ENCODE measurements at regions not wholly inside any gene's neighbourhood (a gene's known extent, or its start where the extent isn't known, plus 50 kb on each side); places are given as distances from the start of the nearest gene placed in this dataset.

DNA sequence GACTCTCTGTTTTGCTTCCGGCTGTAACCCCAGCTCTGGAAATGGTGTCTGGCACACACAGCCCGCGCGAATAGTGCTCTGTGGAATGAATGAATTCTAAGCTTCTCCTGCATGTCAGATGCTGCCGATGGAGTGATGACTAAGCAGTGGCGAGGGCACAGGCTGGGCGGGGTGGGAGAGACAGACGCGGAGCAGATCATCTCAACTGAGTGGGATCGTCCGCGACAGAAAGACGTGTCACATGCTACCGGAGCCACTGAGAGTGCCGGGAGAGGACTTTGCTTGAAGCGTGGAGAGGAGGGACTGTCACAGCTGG is 334.5 kb downstream of the CTTN start:
- Histone ChIP-seq H3K4me2 (ENCODE audit: insufficient read depth, insufficient read length, low read length) (no peak overlapping the region), H2BK20ac (ENCODE audit: low read depth, low read length, poor library complexity, severe bottlenecking) (no peak overlapping the region), H2BK15ac (ENCODE audit: low read depth, low read length) (no peak overlapping the region), H4K8ac (replicated peaks; ENCODE audit: insufficient read length, low read depth, low read length) (no peak overlapping the region), H2AFZ (ENCODE audit: low read length) (no peak overlapping the region), H3K14ac (ENCODE audit: insufficient read depth, low read length) (no peak overlapping the region), H3T11ph (ENCODE audit: low read length) (no peak overlapping the region), H3K27ac (ENCODE audit: insufficient read length, low read depth, low read length) (no peak overlapping the region), H3K56ac (ENCODE audit: insufficient read length, low read depth, low read length) (no peak overlapping the region), H3K4me1 (ENCODE audit: insufficient read depth, low read length) (no peaks in the 10 kb centered on the region), H4K20me1 (ENCODE audit: control insufficient read depth, insufficient read depth, insufficient read length) (no peaks in the 10 kb centered on the region), H2BK120ac (ENCODE audit: low read depth, low read length, poor library complexity, severe bottlenecking) (no peak overlapping the region), H3K27me3 (ENCODE audit: insufficient read depth, low read length) (no peaks in the 10 kb centered on the region), H2BK5ac (ENCODE audit: insufficient read length, low read length) (no peak overlapping the region), H2AK5ac (ENCODE audit: insufficient read length, low read length) (no peak overlapping the region), H2BK12ac (ENCODE audit: insufficient read length, low read depth, low read length) (no peak overlapping the region), H3K79me2 (ENCODE audit: insufficient read depth, low read length) (no peaks in the 10 kb centered on the region), H3K9ac (ENCODE audit: extremely low read depth, insufficient read length, low read length) (no peak overlapping the region), H4K91ac (ENCODE audit: insufficient read length, low read depth, low read length) (no peak overlapping the region), H3K23ac (ENCODE audit: insufficient read length, low read depth, low read length) (no peak overlapping the region), H3K18ac (ENCODE audit: insufficient read length, low read depth, low read length) (no peak overlapping the region), H3K4ac (ENCODE audit: low read depth, low read length) (no peak overlapping the region), H3K23me2 (ENCODE audit: insufficient read length, low read depth, low read length, poor library complexity, severe bottlenecking) (no peaks in the 10 kb centered on the region), H4K5ac (ENCODE audit: insufficient read length, low read depth, low read length) (no peak overlapping the region), H3K9me3 (ENCODE audit: control insufficient read depth, low read depth, low read length) (no peaks in the 10 kb centered on the region), H3K79me1 (ENCODE audit: insufficient read depth, low read depth, low read length, poor library complexity, severe bottlenecking) (no peaks in the 10 kb centered on the region)
- TF ChIP-seq, protein P1, sequence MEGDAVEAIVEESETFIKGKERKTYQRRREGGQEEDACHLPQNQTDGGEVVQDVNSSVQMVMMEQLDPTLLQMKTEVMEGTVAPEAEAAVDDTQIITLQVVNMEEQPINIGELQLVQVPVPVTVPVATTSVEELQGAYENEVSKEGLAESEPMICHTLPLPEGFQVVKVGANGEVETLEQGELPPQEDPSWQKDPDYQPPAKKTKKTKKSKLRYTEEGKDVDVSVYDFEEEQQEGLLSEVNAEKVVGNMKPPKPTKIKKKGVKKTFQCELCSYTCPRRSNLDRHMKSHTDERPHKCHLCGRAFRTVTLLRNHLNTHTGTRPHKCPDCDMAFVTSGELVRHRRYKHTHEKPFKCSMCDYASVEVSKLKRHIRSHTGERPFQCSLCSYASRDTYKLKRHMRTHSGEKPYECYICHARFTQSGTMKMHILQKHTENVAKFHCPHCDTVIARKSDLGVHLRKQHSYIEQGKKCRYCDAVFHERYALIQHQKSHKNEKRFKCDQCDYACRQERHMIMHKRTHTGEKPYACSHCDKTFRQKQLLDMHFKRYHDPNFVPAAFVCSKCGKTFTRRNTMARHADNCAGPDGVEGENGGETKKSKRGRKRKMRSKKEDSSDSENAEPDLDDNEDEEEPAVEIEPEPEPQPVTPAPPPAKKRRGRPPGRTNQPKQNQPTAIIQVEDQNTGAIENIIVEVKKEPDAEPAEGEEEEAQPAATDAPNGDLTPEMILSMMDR (conservative IDR thresholded peaks at IDR 0.05) = no peak
- H3K27ac Mint-ChIP-seq = no peak overlapping the region
- no peaks in the 10 kb centered on the region for H3K9me3 Mint-ChIP-seq
- no CpG with 5 or more reads among the region's 16 CpGs for WGBS (ENCODE audit: extremely low coverage, insufficient read length, low lambda C conversion rate)
- H3K36me3 Mint-ChIP-seq (ENCODE audit: insufficient read depth in 1 of 3, low read depth in 3 of 3) = no peaks in the 10 kb centered on the region
- H3K4me1 Mint-ChIP-seq = peaks cover 8 to 18% of the 10 kb centered on the region in 2 experiments
- peaks cover 2% of the 10 kb centered on the region; the same call in 1 of the 2 replicates for H3K27me3 Mint-ChIP-seq (ENCODE audit: low read depth)
- no peak overlapping the region for H3K4me3 Mint-ChIP-seq
- DNase-seq = no peak
